ENCODE measurements at regions not wholly inside any gene's neighbourhood (a gene's known extent, or its start where the extent isn't known, plus 50 kb on each side); places are given as distances from the start of the nearest gene placed in this dataset.

DNA sequence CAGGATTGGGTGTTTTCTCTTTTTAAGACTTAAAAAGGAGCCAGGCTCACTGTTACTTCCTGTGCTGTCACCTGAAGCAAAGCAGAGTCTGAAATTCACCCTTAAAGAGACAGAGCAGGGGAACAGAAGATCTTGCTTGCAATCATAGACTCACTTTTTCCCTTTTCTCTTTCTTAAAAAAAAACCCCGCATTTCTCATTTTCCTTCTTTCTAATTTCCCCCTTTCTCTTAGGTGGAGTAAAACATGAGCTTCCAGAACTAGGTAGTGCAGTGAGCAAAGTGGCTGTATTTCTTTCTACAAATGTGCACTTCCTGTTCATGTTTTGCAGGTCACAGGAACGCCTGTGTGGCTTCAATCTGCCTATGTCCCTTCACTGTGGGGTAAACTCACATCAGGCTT, 381.2 kb downstream of the LPIN1 start:
- Histone ChIP-seq H3K9me3 (no peaks in the 10 kb centered on the region), H3K4me1 (peaks cover 8% of the 10 kb centered on the region), H3K36me3 (no peaks in the 10 kb centered on the region), H3K27me3 (no peaks in the 10 kb centered on the region), H3K4me3 (no peak overlapping the region), H3K27ac (no peak overlapping the region)
- TF ChIP-seq, protein P1, sequence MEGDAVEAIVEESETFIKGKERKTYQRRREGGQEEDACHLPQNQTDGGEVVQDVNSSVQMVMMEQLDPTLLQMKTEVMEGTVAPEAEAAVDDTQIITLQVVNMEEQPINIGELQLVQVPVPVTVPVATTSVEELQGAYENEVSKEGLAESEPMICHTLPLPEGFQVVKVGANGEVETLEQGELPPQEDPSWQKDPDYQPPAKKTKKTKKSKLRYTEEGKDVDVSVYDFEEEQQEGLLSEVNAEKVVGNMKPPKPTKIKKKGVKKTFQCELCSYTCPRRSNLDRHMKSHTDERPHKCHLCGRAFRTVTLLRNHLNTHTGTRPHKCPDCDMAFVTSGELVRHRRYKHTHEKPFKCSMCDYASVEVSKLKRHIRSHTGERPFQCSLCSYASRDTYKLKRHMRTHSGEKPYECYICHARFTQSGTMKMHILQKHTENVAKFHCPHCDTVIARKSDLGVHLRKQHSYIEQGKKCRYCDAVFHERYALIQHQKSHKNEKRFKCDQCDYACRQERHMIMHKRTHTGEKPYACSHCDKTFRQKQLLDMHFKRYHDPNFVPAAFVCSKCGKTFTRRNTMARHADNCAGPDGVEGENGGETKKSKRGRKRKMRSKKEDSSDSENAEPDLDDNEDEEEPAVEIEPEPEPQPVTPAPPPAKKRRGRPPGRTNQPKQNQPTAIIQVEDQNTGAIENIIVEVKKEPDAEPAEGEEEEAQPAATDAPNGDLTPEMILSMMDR (IDR thresholded peaks at IDR 0.05): no peak
- intact Hi-C loops (cut with DNase I): no loop called here
- no peak for ATAC-seq
- no peak for DNase-seq

DNA sequence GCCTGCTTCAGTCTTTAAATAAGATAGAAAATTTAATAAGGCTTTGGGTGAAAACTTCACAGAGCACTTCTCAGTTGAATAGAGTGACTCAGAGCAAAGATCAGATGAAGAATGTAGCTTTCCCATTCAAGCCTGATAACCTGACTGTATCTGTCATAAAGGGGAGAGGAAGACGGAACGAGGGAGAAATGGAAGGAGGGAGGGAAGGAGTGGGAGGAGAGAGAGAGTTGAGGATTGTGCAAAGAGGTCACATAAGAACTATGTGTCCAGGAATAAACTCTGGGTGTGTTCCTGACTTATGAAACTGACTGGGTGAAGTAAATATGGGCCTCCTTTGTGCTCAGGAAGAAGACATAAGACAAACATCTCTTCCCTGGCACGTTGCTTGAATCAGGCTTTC, 385.5 kb downstream of the LPIN1 start:
- Histone ChIP-seq H3K9me3 (no peaks in the 10 kb centered on the region), H3K27ac (no peak overlapping the region), H3K36me3 (no peaks in the 10 kb centered on the region), H3K27me3 (no peaks in the 10 kb centered on the region), H3K4me1 (peaks cover 8% of the 10 kb centered on the region), H3K4me3 (no peak overlapping the region)
- ATAC-seq (peak; percentile 83), DNase-seq (no peak)
- TF ChIP-seq, protein P1 (IDR thresholded peaks at IDR 0.05): no peak
- intact Hi-C loops (cut with DNase I): no loop called here

GRCh38 chr2:12141618-12142258, 395.3 kb downstream of the LPIN1 start:
- TF ChIP-seq, protein P1 (IDR thresholded peaks at IDR 0.05): no peak
- no peaks in the 10 kb centered on the region for H3K27me3 ChIP-seq
- no peak for ATAC-seq
- intact Hi-C loops (cut with DNase I): no loop called here
- no peaks in the 10 kb centered on the region for H3K4me1 ChIP-seq
- H3K4me3 ChIP-seq: no peak overlapping the region
- no peak for DNase-seq
- H3K36me3 ChIP-seq: no peaks in the 10 kb centered on the region
- H3K27ac ChIP-seq: no peak overlapping the region
- no peaks in the 10 kb centered on the region for H3K9me3 ChIP-seq

DNA sequence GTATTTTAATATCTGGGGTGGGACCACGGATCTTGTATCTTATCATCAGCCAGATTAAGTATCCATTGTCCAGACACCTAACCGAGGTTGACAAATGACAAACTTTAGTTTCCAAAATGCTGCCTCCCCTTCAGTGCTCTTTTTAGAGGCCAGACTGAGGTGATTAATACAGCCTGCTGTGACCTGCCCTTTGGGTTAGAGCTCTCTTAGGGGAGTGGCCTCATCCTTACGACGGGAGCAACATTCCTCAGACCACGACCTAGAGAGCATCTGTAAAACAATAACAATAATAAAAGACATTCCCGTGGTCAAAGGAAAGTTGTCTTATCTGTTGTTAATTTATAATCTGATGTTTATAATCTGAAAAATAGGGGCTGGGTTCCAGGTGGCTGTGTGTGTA, 405.3 kb downstream of the LPIN1 start:
- Histone ChIP-seq H3K4me3 (no peak overlapping the region), H3K9me3 (no peaks in the 10 kb centered on the region), H3K27ac (no peak overlapping the region), H3K36me3 (no peaks in the 10 kb centered on the region), H3K4me1 (peaks cover 10% of the 10 kb centered on the region), H3K27me3 (no peaks in the 10 kb centered on the region)
- DNase-seq (no peak), ATAC-seq (no peak)
- TF ChIP-seq, protein P1 (IDR thresholded peaks at IDR 0.05): no peak
- intact Hi-C loops (cut with DNase I): no loop called here

DNA sequence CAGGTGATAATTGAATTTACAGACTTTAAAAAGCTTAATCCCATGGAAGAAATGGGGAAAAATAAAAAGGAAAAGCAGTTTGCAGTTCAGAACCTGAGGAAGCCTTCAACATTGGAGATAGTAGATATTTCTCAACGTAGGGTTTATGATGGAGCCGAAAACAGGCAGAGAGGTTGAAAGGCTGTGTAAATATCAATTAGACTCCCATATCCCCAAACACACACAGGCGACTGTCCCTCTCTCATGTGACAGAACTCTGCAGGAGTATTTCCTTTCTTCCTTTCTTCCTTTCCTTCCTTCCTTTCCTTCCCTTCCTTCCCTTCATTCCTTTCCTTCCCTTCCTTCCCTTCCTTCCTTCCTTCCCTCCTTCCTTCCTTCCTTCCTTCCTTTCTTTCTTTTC, 406.5 kb downstream of the LPIN1 start:
- no peak overlapping the region for H3K27ac ChIP-seq
- intact Hi-C loops (cut with DNase I): no loop called here
- peaks cover 11% of the 10 kb centered on the region for H3K4me1 ChIP-seq
- no peaks in the 10 kb centered on the region for H3K36me3 ChIP-seq
- no peak overlapping the region for H3K4me3 ChIP-seq
- no peaks in the 10 kb centered on the region for H3K9me3 ChIP-seq
- ATAC-seq (no peak), DNase-seq (no peak)
- TF ChIP-seq, protein P1 (IDR thresholded peaks at IDR 0.05): no peak
- H3K27me3 ChIP-seq: no peaks in the 10 kb centered on the region
